ENCODE measurements at regions not wholly inside any gene's neighbourhood (a gene's known extent, or its start where the extent isn't known, plus 50 kb on each side); places are given as distances from the start of the nearest gene placed in this dataset.

DNA sequence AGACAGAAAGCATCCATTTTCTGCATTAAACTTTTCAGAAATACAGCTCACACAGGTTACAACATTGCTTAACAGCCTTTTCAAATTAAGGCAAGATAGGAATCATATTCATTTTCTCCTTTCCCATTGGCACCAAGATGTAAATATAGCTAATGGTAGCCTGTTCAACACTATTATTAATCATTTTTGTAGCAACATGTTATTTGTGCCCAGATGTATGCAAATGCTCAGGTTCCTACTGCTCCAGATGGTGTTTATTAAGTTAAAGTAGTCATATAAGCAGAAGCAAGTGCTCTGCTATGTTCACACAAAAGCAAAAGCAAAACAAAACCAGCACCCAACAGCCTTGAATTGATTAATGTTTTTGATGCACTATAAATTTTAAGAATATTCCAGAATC lies 1110.6 kb downstream of the SLC6A15 start:
- H3K36me3 ChIP-seq (ENCODE audit: insufficient read depth, low read length), result no peaks in the 10 kb centered on the region
- H3K27ac ChIP-seq (ENCODE audit: low read length), result no peak overlapping the region
- DNase-seq, result no peak
- no peaks in the 10 kb centered on the region for H3K9me3 ChIP-seq (ENCODE audit: insufficient read depth, low read length, severe bottlenecking)
- H3K79me2 ChIP-seq (ENCODE audit: insufficient read depth, low read length), result no peaks in the 10 kb centered on the region
- TF ChIP-seq EZH2 (IDR thresholded peaks at IDR 0.05; ENCODE audit: borderline replicate concordance, low read depth, low read length, severe bottlenecking), result no peak
- TF ChIP-seq, protein P1, sequence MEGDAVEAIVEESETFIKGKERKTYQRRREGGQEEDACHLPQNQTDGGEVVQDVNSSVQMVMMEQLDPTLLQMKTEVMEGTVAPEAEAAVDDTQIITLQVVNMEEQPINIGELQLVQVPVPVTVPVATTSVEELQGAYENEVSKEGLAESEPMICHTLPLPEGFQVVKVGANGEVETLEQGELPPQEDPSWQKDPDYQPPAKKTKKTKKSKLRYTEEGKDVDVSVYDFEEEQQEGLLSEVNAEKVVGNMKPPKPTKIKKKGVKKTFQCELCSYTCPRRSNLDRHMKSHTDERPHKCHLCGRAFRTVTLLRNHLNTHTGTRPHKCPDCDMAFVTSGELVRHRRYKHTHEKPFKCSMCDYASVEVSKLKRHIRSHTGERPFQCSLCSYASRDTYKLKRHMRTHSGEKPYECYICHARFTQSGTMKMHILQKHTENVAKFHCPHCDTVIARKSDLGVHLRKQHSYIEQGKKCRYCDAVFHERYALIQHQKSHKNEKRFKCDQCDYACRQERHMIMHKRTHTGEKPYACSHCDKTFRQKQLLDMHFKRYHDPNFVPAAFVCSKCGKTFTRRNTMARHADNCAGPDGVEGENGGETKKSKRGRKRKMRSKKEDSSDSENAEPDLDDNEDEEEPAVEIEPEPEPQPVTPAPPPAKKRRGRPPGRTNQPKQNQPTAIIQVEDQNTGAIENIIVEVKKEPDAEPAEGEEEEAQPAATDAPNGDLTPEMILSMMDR (IDR thresholded peaks at IDR 0.05; ENCODE audit: borderline replicate concordance, extremely low read depth, low read length, poor library complexity, severe bottlenecking), result no peak
- H3K27me3 ChIP-seq (ENCODE audit: insufficient read depth, low read length, poor library complexity), result no peaks in the 10 kb centered on the region
- no peaks in the 10 kb centered on the region for H4K20me1 ChIP-seq (ENCODE audit: insufficient read depth, low read length)
- no peak overlapping the region for H3K4me2 ChIP-seq (ENCODE audit: insufficient read depth, low read length)
- H3K4me1 ChIP-seq (ENCODE audit: insufficient read depth, low read length), result no peaks in the 10 kb centered on the region
- no peak overlapping the region for H2AFZ ChIP-seq (ENCODE audit: low read depth, low read length)
- H3K9ac ChIP-seq (ENCODE audit: low read depth, low read length), result no peak overlapping the region
- ATAC-seq (ENCODE audit: insufficient read depth, low read depth), result no peak
- no peak overlapping the region for H3K4me3 ChIP-seq (ENCODE audit: low read depth in 1 of 2, low read length in 2 of 2)

DNA sequence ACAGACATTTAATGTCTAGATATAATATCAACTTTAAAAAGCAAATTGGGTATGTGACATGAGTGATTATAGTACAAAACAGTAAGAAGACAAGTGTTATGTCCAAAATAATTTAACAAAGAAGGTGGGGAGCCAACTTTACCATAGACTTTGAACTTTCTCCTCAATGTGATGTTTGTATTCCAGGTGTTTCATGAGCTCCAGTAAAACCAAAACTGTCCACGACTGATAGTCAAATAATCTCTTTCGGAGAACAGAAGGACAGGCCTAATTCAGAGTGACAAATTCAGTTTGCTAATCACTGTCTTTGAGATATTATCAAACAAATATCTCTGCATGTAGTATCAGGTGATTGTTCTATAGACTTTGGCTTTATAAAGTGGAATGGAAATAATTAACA lies 1112.6 kb downstream of the SLC6A15 start:
- H2AFZ ChIP-seq (ENCODE audit: low read depth, low read length), result no peak overlapping the region
- no peak overlapping the region for H3K9ac ChIP-seq (ENCODE audit: low read depth, low read length)
- no peaks in the 10 kb centered on the region for H3K79me2 ChIP-seq (ENCODE audit: insufficient read depth, low read length)
- no peak overlapping the region for H3K27ac ChIP-seq (ENCODE audit: low read length)
- H4K20me1 ChIP-seq (ENCODE audit: insufficient read depth, low read length), result no peaks in the 10 kb centered on the region
- TF ChIP-seq EZH2 (IDR thresholded peaks at IDR 0.05; ENCODE audit: borderline replicate concordance, low read depth, low read length, severe bottlenecking), result no peak
- TF ChIP-seq, protein P1 (IDR thresholded peaks at IDR 0.05; ENCODE audit: borderline replicate concordance, extremely low read depth, low read length, poor library complexity, severe bottlenecking), result no peak
- ATAC-seq (ENCODE audit: insufficient read depth, low read depth), result no peak
- no peak for DNase-seq
- no peaks in the 10 kb centered on the region for H3K9me3 ChIP-seq (ENCODE audit: insufficient read depth, low read length, severe bottlenecking)
- H3K4me2 ChIP-seq (ENCODE audit: insufficient read depth, low read length), result no peak overlapping the region
- no peaks in the 10 kb centered on the region for H3K27me3 ChIP-seq (ENCODE audit: insufficient read depth, low read length, poor library complexity)
- H3K4me3 ChIP-seq (ENCODE audit: low read depth in 1 of 2, low read length in 2 of 2), result no peak overlapping the region
- H3K36me3 ChIP-seq (ENCODE audit: insufficient read depth, low read length), result no peaks in the 10 kb centered on the region
- no peaks in the 10 kb centered on the region for H3K4me1 ChIP-seq (ENCODE audit: insufficient read depth, low read length)

DNA sequence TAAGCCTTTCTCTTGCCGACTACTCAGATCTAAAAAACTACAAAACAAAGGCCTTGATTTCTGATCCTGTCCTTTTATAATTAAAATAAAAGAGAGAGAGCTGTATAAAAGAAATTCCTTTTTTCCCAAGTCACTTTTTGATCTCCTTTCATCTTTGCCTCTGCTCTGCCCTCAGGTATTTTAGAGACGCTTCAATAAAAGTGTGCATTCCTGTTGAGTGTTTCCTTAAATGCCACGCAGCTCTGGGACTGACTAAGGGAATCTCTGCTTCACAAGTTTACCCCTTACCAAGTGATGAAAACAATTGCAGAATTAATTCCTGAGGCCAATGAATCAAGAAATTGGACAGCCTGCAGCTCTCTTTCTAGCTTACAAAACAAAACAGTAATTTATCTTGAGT lies 1109.8 kb downstream of the TMTC2 start:
- Histone ChIP-seq H3K79me2 (ENCODE audit: insufficient read depth, low read length) (no peaks in the 10 kb centered on the region), H3K36me3 (ENCODE audit: insufficient read depth, low read length) (no peaks in the 10 kb centered on the region), H3K27me3 (ENCODE audit: insufficient read depth, low read length, poor library complexity) (no peaks in the 10 kb centered on the region), H3K4me3 (ENCODE audit: low read depth in 1 of 2, low read length in 2 of 2) (no peak overlapping the region), H2AFZ (ENCODE audit: low read depth, low read length) (no peak overlapping the region), H3K4me2 (ENCODE audit: insufficient read depth, low read length) (no peak overlapping the region), H3K9ac (ENCODE audit: low read depth, low read length) (no peak overlapping the region), H3K27ac (ENCODE audit: low read length) (no peak overlapping the region), H4K20me1 (ENCODE audit: insufficient read depth, low read length) (no peaks in the 10 kb centered on the region), H3K4me1 (ENCODE audit: insufficient read depth, low read length) (no peaks in the 10 kb centered on the region), H3K9me3 (ENCODE audit: insufficient read depth, low read length, severe bottlenecking) (no peaks in the 10 kb centered on the region)
- ATAC-seq (ENCODE audit: insufficient read depth, low read depth), result no peak
- DNase-seq, result no peak
- no peak for TF ChIP-seq EZH2 (IDR thresholded peaks at IDR 0.05; ENCODE audit: borderline replicate concordance, low read depth, low read length, severe bottlenecking)
- TF ChIP-seq, protein P1 (IDR thresholded peaks at IDR 0.05; ENCODE audit: borderline replicate concordance, extremely low read depth, low read length, poor library complexity, severe bottlenecking), result no peak

DNA sequence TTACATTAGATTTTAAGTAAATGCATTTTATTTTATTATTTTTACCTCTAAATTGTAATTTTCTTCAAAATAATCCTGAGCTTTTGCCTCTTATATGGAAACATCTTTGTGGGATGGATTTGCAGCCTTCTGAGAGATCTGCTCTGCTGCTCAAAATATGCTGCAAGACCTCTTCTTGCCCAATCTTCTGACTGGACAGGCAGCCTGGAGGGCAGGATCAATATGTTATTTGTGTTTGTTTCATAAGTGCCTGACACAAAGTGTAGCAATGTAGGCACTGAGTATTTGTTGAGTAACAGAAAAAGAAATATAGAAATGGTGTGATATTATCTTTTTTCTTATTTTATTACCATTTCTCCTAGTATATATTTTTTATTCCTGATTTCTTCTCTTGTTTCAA lies 1106.9 kb downstream of the TMTC2 start:
- H3K4me2 ChIP-seq (ENCODE audit: insufficient read depth, low read length), result no peak overlapping the region
- H3K4me3 ChIP-seq (ENCODE audit: low read depth in 1 of 2, low read length in 2 of 2), result no peak overlapping the region
- ATAC-seq (ENCODE audit: insufficient read depth, low read depth) (no peak), DNase-seq (no peak)
- no peaks in the 10 kb centered on the region for H3K36me3 ChIP-seq (ENCODE audit: insufficient read depth, low read length)
- H4K20me1 ChIP-seq (ENCODE audit: insufficient read depth, low read length), result no peaks in the 10 kb centered on the region
- TF ChIP-seq, protein P1 (IDR thresholded peaks at IDR 0.05; ENCODE audit: borderline replicate concordance, extremely low read depth, low read length, poor library complexity, severe bottlenecking), result no peak
- TF ChIP-seq EZH2 (IDR thresholded peaks at IDR 0.05; ENCODE audit: borderline replicate concordance, low read depth, low read length, severe bottlenecking), result no peak
- H3K9me3 ChIP-seq (ENCODE audit: insufficient read depth, low read length, severe bottlenecking), result no peaks in the 10 kb centered on the region
- no peaks in the 10 kb centered on the region for H3K79me2 ChIP-seq (ENCODE audit: insufficient read depth, low read length)
- H2AFZ ChIP-seq (ENCODE audit: low read depth, low read length), result no peak overlapping the region
- no peak overlapping the region for H3K27ac ChIP-seq (ENCODE audit: low read length)
- H3K27me3 ChIP-seq (ENCODE audit: insufficient read depth, low read length, poor library complexity), result no peaks in the 10 kb centered on the region
- no peaks in the 10 kb centered on the region for H3K4me1 ChIP-seq (ENCODE audit: insufficient read depth, low read length)
- H3K9ac ChIP-seq (ENCODE audit: low read depth, low read length), result no peak overlapping the region

All from DND-41 (cell line).